Right atrium auricular region (tissue), 2 donors: ENCODE measurements at regions not wholly inside any gene's neighbourhood (a gene's known extent, or its start where the extent isn't known, plus 50 kb on each side); places are given as distances from the start of the nearest gene placed in this dataset.

Source experiments
- DNase-seq: peaks from one replicate; pipeline ENCODE4 v3.0.0-alpha.2; 2019; ENCODE audit warnings: low spot score
- H3K27ac ChIP-seq, 2 donors: fragments of 200-600 bp; sonication (generic); 1 replicate in 1 of 2; 2 replicates in 1 of 2; pipeline ENCODE4 v1.5.1; 2016 to 2019
- H3K27me3 ChIP-seq, 2 donors: fragments of 200-600 bp; sonication (generic); one replicate each; pipeline versions ENCODE4 v1.5.1 to v1.6.0; 2017 to 2019
- H3K36me3 ChIP-seq: fragments of 200-600 bp; sonication (generic); one replicate; pipeline ENCODE4 v1.5.1; 2016
- H3K4me1 ChIP-seq, 2 donors: fragments of 200-600 bp; sonication (generic); one replicate each; pipeline versions ENCODE4 v1.5.1 to v1.6.0; 2017 to 2019
- H3K4me3 ChIP-seq, 2 donors: fragments of 200-600 bp; sonication (generic); 1 replicate in 1 of 2; 2 replicates in 1 of 2; pipeline ENCODE4 v1.5.1; 2017 to 2019; ENCODE audit warnings: mild to moderate bottlenecking in 1 of 2, moderate library complexity in 1 of 2
- H3K9me3 ChIP-seq, 2 donors: fragments of 200-600 bp; sonication (generic); one replicate each; pipeline ENCODE4 v1.5.1; 2019
- TF ChIP-seq, protein P1 (sequence below), 2 donors: fragments of 200-600 bp; sonication (generic); IDR thresholded peaks; one replicate each; pipeline ENCODE4 v1.5.1; 2019; ENCODE audit warnings: antibody characterized with exemption in 2 of 2

DNA sequence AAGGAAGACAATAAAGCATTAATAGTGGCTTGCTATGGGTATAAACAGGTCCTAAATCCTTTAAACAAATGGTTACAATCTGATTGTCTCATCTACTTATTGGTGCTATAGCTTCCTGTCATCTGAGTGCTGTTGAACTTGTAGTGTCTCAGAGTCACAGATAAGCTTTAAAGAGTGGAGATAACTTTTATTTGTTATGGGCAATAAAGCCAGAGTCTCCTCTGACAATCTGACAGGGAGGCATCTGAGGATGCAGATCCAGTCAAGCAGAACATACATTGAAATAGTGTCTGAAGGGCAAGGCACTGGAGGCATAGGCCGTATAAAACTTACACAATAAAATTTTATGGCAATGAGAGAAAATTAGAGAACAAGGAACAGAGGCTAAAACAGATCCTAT is 1132.4 kb upstream of the CDH2 start:
- Histone ChIP-seq H3K36me3 (no peaks in the 10 kb centered on the region), H3K4me1 (no peaks in the 10 kb centered on the region), H3K27me3 (no peaks in the 10 kb centered on the region), H3K9me3 (no peaks in the 10 kb centered on the region), H3K27ac (no peak overlapping the region), H3K4me3 (no peak overlapping the region)
- no peak for DNase-seq
- TF ChIP-seq, protein P1, sequence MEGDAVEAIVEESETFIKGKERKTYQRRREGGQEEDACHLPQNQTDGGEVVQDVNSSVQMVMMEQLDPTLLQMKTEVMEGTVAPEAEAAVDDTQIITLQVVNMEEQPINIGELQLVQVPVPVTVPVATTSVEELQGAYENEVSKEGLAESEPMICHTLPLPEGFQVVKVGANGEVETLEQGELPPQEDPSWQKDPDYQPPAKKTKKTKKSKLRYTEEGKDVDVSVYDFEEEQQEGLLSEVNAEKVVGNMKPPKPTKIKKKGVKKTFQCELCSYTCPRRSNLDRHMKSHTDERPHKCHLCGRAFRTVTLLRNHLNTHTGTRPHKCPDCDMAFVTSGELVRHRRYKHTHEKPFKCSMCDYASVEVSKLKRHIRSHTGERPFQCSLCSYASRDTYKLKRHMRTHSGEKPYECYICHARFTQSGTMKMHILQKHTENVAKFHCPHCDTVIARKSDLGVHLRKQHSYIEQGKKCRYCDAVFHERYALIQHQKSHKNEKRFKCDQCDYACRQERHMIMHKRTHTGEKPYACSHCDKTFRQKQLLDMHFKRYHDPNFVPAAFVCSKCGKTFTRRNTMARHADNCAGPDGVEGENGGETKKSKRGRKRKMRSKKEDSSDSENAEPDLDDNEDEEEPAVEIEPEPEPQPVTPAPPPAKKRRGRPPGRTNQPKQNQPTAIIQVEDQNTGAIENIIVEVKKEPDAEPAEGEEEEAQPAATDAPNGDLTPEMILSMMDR (IDR thresholded peaks at IDR 0.05): no peak

DNA sequence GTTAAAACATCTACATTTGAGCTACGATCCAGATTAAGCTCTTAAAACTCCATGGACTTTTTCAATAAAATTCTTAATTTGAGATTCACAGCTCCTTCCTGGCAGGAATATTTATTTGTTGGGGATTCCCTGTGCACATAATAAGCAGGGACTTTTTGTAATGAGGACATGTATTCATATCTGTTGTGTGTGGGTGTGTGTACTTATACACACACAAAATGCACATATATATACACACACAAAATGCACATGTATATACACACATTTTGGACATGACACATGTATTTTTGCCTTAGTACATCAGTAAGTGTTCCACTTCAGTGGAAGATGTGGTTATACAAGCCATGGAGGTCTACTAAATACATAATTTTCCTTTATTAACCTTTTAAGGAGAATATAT is 1131.1 kb upstream of the CDH2 start:
- Histone ChIP-seq H3K27ac (no peak overlapping the region), H3K4me3 (no peak overlapping the region), H3K27me3 (no peaks in the 10 kb centered on the region), H3K36me3 (no peaks in the 10 kb centered on the region), H3K4me1 (no peaks in the 10 kb centered on the region), H3K9me3 (no peaks in the 10 kb centered on the region)
- no peak for DNase-seq
- TF ChIP-seq, protein P1 (IDR thresholded peaks at IDR 0.05): no peak

- no peak overlapping the region for H3K27ac ChIP-seq
- H3K9me3 ChIP-seq: no peaks in the 10 kb centered on the region
- no peaks in the 10 kb centered on the region for H3K4me1 ChIP-seq
- H3K4me3 ChIP-seq: no peak overlapping the region
- TF ChIP-seq, protein P1 (IDR thresholded peaks at IDR 0.05): no peak
- no peak for DNase-seq
- no peaks in the 10 kb centered on the region for H3K36me3 ChIP-seq
- no peaks in the 10 kb centered on the region for H3K27me3 ChIP-seq
These were observed 1130.3 kb upstream of the CDH2 start for GRCh38 chr18:29307231-29307630.

DNA sequence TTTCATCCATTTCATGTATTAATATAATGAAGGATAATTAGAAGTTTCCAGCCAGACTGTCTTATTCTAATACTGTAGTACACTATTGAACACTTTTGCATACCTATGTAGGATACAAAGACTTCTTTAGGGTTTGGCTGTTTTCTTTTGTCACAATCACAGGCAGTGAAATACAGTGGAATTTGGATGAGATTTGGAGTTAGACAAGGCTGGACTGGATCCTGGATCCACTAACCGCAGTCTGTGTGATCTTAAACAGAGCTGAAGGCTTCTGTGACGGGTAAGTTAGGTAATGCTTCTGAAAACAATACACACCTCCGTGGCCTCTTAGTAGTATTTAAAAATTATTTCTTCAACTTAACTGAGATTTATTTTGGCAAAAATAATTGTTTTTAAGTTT is 1128.6 kb upstream of the CDH2 start:
- TF ChIP-seq, protein P1 (IDR thresholded peaks at IDR 0.05): no peak
- Histone ChIP-seq H3K4me1 (no peaks in the 10 kb centered on the region), H3K4me3 (no peak overlapping the region), H3K9me3 (no peaks in the 10 kb centered on the region), H3K36me3 (no peaks in the 10 kb centered on the region), H3K27me3 (no peaks in the 10 kb centered on the region), H3K27ac (no peak overlapping the region)
- no peak for DNase-seq

- no peaks in the 10 kb centered on the region for H3K4me1 ChIP-seq
These were observed 1124.1 kb upstream of the CDH2 start for GRCh38 chr18:29301048-29301447.

DNA sequence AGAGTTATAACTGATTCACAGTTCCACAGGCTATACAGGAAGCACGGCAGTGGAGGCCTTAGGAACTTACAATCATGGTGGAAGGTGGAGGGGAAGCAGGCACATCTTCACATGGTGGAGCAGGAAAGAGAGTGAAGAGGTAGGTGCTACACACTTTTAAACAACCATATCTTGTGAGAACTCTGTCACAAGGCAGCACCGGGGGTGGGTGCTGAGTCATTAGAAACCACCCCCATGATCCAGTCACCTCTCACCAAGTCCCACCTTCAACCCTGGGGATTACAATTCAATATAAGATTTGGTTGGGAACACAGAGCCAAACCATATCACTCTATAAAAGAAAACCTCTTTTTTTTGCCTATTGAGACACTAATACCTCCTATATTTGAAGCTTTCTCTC is 1108.5 kb upstream of the CDH2 start:
- TF ChIP-seq, protein P1 (IDR thresholded peaks at IDR 0.05): no peak

More at GRCh38 chr18:29301048-29301447, 1124.1 kb upstream of the CDH2 start:
- Histone ChIP-seq H3K27me3 (no peaks in the 10 kb centered on the region), H3K9me3 (no peaks in the 10 kb centered on the region), H3K4me3 (no peak overlapping the region), H3K36me3 (no peaks in the 10 kb centered on the region), H3K27ac (no peak overlapping the region)
- no peak for DNase-seq
- TF ChIP-seq, protein P1 (IDR thresholded peaks at IDR 0.05): no peak

More for the DNA sequence above, 1108.5 kb upstream of the CDH2 start:
- Histone ChIP-seq H3K36me3 (no peaks in the 10 kb centered on the region), H3K27ac (no peak overlapping the region), H3K27me3 (no peaks in the 10 kb centered on the region), H3K9me3 (no peaks in the 10 kb centered on the region), H3K4me1 (no peaks in the 10 kb centered on the region), H3K4me3 (no peak overlapping the region)
- no peak for DNase-seq
